LoVo (cell line): ENCODE measurements at regions not wholly inside any gene's neighbourhood (a gene's known extent, or its start where the extent isn't known, plus 50 kb on each side); places are given as distances from the start of the nearest gene placed in this dataset.

Source experiments
- DNase-seq: peaks from one replicate; pipeline ENCODE4 v3.0.0-alpha.2; 2016; ENCODE audit warnings: low spot score

DNA sequence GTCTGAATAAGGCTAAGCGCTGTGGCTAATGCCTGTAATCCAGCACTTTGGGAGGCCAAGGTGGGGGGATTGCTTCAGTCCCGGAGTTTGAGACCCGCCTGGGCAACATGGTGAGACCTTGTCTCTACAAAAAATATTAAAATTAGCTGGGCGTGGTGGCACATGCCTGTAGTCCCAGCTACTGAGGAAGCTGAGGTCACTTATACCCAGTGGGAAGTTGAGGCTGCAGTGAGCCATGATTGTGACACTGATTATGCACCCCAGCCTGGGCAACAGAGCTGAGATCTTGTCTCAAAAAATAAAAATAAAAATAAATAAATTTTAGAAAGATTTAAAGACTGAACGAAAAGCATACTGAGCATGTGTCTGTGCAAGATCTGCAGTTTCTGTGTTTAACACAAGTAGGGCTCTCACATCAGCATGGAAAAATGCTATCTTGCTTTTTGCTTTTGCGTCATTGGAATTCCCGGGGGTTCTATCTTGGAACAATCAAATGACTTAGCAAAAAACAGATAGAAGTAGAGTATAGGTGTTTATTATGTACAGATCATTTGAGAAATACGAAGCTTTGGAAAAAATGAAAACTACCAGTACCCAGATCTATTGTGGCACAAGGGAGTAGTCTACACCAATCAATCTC lies 161.9 kb downstream of the CAPZA3 start:
- DNase-seq = no peak

DNA sequence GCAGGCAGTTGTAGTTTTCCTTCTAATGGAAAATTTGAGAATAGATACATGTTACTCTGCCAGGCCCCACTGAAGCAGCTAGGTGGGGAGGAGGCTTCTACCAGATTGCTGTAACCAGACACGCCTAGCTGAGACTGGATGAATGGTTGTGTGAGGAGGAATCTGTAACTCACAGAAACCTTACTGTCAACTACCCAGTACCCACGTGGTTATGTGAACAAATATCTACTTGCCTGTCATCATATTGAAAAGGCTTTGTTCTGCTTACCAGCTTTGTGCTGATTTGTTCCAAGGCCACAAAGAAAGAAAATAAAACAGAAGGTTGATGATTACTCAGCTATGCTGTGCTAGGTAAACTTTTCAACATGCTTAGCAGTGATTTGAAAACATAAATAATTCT lies 167.2 kb downstream of the CAPZA3 start:
- DNase-seq = no peak

DNA sequence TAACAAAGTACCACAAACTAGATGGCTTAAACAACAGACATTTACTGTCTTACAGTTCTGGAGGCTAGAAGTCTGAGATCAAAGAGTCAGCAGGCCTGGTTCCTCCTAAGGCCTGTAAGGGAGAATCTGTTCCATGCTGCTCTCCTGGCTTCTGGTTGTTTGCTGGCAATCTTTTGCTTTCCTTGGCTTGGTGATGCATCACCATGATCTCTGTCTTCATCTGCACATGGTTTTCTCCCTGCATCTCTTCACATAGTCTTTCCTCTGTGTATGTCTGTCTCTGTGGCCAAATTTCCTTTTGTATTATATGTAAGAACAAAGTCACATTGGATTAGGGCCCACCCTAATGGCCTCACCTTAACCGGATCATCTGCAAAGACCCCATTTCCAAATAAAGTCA lies 168.5 kb downstream of the CAPZA3 start:
- no peak for DNase-seq

DNA sequence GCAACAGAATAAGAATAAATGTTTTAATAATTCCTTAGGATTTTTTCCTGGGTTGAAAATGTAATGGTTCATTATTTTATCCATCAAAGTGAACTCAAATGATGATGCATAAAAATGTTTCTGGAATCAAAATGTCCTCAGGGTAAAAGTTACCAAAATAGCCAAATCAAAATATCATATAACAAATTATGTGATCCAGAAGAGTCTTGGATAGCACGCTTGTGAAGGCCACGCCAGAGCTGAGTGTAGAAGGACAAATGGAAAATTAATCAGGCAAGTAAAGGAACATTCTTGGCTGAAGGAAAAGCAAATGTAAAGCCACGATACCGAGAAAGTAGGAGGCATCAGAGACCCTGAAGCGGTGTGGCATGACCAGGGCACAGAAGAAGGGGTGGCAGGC lies 169.2 kb downstream of the CAPZA3 start:
- DNase-seq = no peak

DNA sequence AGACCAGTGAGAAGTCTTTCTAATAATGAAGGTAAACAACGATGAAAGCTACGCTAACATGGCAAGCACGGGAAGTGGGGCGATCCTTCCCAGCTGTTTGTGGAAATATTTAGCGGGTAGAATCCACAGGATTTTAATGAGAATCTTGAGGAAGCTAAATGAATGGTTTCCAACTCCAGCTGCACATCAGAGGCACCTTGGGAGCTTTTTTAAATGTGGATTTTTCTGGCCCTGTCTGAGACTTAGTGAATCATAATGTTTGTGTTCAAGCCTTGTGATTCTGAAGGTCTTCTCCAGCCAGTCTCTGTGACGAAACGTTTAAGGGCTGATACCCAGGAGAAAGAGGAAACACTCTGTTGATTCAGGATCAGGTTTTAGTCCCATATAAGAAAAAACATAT lies 169.8 kb downstream of the CAPZA3 start:
- DNase-seq = no peak

DNA sequence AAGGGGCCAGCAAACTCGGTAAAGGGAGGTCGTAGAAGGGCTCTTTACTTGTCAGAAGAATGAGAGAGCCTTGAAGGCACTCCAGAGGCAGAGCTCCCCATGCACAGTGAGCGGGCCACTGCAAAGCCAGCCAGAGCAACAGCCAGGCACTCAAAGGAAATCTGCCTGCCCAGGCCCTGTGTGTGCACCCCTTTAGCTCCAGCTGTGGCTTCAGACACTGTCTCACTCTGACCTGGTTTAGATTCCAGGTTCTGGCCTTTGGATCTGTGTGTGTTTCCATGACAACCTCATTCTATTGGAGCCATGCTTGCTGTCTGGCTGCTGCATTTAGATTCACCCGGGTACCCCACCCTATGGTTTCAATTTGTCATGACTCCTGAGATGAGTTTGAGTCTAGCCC lies 170.3 kb downstream of the CAPZA3 start:
- DNase-seq = no peak

DNA sequence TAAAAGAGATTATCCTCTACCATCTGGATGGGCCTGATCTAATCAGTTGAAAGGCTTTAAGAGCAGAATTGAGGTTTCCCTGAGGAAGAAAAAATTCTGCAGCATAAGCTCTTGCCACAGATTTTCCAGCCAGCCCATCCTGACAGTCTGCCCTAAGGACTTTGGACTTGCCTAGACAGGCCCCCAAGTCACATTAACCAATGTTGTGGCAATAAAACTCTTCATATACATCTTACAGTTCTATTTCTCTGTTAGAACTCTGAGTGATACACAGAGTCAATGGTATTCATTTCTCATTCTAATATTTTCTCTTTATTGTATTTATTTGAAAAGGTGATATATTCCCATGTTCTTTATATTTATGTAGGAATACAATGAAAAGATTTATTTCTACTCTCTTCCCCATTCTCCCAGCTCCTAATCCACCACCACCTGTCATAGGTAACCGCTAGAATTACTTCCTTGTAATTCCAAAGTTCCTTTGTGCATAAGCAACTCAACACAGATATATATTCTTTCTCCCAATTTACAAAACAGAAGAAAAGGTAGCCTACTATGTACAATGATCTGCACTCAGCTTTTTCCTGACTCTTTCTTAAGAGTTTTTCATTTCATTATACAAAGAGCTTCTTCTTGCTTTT lies 182.1 kb downstream of the CAPZA3 start:
- DNase-seq = peak; percentile 63

DNA sequence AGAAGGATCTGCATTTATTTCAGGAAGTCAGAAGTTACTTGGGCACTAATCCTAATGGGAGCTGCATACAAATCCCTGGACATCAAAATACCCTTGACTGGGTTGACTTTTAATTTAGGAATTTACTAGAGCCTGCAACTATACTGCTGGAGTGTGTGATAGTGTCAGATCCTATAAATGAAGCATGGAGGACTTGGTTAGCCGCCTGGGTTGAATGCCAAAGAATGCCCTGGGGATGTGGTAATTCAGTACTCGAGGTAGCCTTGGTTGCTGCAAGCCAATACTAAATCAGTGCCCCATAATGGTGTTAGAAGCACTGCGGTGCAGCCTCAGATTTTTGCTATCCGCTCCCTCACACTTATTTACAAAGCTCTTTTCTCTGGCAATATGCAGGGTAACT lies 184.9 kb downstream of the CAPZA3 start:
- DNase-seq = no peak

DNA sequence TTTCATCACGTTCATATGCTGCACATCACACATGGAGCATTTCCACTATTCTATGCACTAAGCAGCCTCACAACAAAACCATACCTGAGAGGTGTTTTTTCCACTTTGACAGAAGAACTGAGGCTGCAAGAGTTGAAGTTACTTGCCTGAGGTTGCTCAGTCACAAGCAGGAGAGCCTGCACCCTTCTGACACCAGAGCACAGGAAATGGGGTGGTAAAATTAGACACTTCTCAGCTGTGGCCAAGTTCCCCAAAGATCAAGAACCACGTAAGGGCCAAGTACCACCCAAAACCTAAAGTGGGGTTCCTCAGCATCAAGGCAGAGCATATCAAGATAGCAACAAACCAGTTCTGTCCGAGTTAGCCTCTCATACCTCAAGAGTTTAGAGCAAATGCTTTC lies 185.8 kb downstream of the CAPZA3 start:
- no peak for DNase-seq

DNA sequence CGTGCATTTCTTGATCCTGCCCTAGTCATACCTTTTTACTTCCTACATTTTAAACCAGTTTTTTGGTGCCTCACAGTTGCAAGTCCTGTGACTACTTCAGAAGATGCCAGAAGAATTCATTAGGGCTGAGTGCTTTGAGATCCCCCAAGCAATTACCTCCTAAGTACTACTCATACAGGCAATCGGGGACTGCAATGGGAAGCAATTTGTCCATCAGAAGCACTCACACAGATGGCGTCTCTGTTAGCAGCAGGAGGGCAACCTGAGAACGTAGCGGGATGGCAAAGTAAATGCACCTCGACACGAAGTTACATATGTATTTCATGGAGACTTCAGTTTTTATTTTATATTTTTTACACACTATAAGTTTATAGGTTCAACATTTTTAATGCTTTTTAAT lies 188.3 kb downstream of the CAPZA3 start:
- no peak for DNase-seq

DNA sequence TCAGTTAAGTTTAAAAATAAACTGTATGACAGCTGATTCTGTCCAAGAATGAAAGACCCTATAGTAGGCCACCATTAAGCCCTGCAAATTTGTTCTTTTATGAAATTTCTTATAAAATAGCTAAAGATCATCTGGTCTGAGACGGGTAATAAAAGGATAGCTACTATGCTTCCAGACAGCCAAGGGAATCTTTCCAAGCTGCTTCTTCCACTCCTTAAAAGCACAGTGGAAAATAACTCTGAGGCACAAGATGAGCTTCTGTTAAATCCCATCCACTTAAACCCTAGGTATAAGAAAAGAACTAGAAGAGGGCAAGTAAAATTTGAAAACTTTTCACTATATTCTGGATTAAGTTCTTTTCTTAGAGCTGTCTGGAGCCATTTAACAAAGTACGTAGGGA lies 194.3 kb downstream of the CAPZA3 start:
- no peak for DNase-seq

DNA sequence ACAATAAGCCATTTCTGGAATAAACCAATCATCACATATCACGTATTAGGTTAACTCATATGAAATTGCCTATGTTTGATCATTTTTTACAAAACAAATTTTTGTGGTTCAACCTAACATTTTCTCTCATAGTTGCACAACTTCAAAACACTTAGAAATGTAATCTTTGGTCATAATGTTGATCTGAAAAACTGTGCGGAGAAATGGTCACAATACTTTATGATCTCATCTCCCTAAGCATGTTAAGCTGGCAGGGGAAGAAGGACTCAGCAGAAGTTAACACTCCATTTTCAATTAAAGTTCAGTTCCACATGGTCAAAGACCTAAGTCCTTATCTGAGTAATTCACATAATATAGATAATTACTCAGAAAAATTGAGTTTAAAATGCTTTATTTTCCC lies 194.8 kb downstream of the CAPZA3 start:
- no peak for DNase-seq

DNA sequence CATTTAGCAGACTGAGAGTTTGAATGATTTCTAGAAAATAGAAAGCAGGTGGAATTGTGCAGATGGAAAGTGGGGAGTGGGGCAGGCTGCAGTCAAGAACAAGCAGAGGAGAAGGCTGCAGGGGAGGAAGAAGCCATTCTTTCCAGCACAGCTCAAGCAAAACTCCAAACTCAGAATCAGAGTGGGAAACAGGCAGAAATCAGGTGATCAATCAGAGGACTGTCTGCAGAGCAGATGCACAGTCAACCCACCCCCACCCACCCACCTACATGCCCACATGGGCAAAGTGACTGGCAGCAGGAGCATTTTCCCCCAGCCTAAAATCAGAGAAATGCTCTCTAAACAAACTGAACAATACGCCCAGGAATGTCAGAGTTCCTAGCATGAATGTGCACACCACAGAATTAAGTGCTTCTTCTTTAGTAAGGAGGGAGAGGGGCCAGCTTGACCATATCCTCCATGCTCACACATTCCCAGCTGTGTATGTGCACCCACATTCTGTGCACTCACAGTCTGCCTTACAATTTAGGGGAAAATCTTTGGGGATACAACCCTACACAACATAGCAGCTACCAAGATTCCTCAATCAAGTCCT lies 194.1 kb upstream of the PLEKHA5 start:
- DNase-seq = no peak

DNA sequence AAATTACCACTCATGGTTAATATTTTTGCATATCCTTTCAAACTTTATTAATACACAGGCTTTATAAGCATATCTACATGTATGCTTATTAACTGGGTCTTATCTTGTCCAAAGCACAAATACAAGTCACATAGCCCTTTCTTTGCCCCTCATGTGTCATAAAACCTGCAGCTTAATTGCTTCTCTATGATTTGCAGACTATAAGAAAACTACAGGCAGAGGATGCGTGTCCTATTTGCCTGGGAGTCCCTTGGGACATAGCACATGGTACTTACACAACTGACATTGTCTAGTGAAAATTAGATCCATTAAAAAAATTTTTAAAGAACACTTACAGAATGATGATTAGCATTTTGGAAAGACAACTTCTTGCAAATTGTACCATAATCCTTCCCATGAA lies 190.5 kb upstream of the PLEKHA5 start:
- DNase-seq = no peak

DNA sequence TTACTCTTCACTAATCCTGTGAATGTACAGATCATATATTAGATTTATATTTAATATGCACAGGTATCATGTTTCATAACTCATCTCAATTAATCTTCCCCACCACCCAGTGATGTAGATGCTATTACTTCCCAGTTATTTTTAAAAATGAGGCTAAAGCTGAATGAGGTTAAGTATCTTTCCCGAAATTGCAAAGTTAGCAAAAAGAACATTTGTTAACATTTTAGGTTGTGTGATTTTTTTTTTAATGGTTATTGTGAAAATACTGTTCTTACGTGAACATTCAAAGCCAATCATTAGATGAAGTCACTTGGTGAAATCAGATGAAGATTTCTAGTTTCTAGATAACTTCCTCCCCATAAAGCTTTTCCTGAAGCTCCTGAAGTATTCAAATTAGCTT lies 186.9 kb upstream of the PLEKHA5 start:
- DNase-seq = no peak

DNA sequence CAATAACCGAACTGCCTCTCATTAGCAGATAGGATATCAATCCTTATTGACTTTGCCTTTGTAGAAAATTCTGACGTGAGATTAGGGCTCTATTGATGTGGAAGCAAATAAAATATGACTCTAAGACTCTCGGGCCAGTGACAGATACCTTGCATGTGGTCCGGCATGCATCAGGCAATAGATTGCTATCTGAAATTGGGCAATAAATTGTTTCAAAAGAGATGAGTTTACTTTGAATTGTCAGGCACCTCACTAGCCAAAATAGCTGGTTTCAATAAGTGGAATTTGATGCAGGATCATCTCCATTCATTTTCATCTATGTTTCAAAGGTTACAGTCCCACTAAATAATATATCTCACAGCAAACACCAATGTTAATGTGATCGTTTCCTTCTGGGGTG lies 186.3 kb upstream of the PLEKHA5 start:
- DNase-seq = no peak

DNA sequence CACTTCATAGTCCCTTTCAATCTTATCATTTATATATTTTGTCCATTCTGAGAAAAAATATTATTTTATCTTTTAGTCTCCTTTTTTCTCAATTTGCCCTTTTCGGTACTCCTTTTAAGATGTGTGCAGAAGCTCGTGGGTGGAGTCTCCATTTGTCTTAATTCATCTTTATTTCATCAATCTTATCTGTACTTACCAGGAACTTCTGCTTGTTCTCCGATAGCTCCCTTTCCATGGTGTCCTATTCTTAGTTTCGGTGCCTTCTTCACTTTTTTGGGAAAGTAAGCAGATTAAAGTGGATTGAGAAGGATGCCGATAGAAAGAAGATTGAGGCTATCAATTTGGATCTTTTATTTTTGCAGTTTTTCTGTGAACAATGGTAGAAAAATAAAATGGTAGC lies 183.4 kb upstream of the PLEKHA5 start:
- DNase-seq = no peak

DNA sequence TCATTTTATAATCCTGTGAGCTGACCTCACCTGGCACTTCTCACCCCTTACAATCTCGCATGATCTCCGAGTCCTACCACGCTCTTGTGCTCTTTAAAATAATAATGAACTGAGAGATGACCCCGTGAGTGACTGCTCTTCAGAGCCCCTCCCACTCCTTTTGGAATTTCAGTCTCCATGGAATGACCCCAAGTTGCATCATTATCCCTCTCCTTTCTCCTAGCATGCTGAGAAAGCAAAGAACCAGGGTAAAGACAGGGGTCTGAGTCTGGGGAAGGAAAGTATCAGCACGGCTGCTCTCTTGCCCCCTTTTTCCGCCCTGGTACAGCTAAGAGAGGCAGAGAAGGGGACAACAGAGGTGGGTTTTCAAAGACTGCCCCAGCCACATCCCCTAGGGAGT lies 178.3 kb upstream of the PLEKHA5 start:
- peak; percentile 6 for DNase-seq

DNA sequence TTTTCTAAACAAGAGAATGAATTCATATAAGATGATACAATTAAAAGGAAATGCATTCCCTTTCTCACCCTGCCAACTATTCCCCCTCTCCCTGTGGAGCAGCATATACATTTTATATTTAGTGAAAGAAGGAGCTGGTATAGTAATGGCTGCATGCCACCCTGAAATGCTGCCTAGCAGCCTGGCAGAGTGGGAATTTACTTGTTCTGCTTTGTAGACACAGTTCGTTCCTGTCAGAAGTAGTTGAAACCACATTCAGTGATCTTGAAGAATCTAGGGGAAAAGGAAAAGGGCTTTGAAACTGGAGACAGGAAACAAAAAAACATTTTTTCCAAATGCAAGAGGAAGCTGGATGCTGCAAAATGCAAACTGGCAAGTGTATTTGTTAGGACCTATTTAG lies 176.0 kb upstream of the PLEKHA5 start:
- DNase-seq = no peak

DNA sequence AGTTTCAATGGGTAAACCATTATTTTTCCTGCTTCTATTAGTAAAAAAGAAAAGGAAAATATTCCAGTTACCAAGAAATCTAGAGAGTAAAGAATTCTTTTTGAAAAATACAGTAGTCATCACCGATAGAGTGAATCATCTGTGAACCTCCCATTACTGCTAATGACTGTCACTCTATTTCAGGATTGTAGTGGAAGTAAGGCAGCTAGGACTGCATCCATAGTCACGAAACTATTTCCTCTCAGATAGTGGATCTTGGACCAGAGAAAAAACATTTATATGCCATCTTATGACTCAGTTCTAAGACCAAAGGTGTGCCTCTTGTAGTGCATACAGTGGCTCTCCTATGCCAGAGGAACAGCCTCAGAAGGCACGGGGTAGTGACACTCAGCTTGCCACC lies 173.9 kb upstream of the PLEKHA5 start:
- DNase-seq = no peak

DNA sequence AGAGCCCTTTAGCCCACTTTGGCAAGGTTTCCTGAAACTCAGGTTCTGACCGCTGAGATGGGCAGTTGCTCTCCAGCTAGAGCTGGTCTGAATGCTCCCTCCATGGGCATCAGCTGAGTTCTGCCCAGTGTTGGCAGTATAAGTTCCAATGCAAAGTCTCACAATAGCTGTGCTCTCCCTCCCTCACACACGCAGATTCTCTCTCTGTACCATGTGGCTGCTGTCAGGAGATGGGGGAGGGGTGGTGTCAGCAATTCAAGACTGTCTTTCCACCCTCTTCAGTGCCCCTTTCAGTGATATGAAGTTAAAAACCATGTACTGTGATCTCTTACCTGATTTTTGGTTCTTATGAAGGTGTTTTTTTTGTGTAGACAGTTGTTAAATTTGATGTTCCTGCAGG lies 164.3 kb upstream of the PLEKHA5 start:
- no peak for DNase-seq

DNA sequence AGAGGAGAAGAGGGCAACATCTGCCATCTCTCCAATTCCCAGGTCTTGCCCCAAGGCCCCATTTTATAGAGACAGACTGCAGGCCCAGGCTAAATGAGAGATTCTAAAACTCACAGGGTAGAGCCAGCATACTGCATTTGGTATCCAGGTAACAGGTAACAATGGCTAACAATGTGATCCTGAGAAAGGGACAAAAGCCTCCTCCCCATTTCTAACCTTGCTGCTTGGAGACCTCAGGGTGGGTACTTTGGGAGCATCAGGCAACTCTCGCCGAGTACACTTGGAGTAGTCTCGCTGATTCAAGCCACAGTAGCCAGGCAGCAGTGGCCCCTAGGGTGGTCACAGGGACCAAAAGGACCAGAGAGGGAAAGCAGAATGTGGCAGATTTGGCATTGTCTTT lies 162.6 kb upstream of the PLEKHA5 start:
- DNase-seq = no peak

DNA sequence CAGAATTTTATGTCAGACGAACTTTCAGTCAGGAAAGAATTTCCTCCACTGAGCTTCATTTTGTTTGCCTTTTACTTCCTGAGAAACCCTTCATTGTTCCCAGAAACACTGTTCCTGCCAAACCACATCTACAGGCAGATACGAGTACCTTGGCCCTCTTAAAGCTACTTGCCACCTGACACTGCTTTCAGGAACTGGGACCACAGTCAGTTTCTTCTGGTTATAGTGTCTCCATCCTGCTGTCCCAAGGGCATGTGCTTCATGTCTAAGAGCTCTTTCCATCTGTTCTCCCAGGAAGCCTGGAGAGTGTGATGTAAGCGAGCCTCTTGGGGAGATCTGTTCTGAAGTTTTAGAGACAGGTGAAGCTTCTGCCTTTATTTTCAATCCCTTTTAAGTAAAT lies 161.7 kb upstream of the PLEKHA5 start:
- no peak for DNase-seq

DNA sequence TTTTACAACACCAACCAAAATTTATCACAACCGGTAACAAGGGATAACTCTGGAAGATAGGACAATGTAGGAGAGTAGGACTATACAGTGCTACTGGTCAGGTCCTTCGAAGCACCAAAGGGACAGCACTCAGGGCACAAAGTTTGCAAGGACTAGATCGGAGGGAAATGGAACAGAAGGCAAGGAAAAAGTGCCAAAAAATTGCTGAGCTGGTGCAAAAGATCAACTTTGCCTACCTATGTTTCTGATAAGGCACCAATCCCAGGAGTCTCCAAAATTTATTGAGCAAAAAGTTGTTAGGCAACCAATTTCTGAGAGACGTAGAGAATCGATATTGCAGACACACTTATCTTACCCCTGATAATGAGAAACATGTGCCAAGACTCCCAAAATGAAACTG lies 160.0 kb upstream of the PLEKHA5 start:
- DNase-seq = no peak
